LNCaP clone FGC (cell line): ENCODE measurements at regions not wholly inside any gene's neighbourhood (a gene's known extent, or its start where the extent isn't known, plus 50 kb on each side); places are given as distances from the start of the nearest gene placed in this dataset.

Experiments
- DNase-seq: peaks from one replicate; pipeline ENCODE4 v3.0.0-alpha.2; 2011; ENCODE audit warnings: low read depth
- H3K4me3 ChIP-seq: 2 replicates; pipeline ENCODE4 v1.5.1; 2011; ENCODE audit warnings: mild to moderate bottlenecking, low read depth, low read length, control low read depth
- TF ChIP-seq, protein P1 (sequence below): IDR thresholded peaks from 2 replicates; pipeline ENCODE4 v1.5.1; 2012; ENCODE audit warnings: mild to moderate bottlenecking; ENCODE audit not compliant: control insufficient read depth, insufficient read depth; ENCODE audit errors: extremely low read depth

DNA sequence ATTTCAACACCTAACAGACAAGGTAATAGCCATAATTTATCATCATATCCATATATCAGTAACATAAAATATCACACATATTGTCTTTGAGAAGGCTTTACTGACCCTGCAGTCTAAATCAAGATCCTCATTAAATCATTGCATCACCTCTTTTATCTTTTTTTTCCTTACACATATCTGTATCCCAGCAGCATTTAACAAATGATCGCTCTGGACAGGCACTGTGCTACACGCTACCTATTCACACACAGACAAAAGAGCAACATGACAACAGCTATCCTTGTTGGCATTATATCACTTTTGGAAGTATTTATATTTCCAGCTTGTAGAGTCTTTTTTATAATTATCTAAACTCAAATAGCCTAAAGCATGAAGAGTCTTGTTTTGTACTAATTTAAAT is 73.3 kb upstream of the NBEA start:
- H3K4me3 ChIP-seq: no peak overlapping the region
- TF ChIP-seq, protein P1, sequence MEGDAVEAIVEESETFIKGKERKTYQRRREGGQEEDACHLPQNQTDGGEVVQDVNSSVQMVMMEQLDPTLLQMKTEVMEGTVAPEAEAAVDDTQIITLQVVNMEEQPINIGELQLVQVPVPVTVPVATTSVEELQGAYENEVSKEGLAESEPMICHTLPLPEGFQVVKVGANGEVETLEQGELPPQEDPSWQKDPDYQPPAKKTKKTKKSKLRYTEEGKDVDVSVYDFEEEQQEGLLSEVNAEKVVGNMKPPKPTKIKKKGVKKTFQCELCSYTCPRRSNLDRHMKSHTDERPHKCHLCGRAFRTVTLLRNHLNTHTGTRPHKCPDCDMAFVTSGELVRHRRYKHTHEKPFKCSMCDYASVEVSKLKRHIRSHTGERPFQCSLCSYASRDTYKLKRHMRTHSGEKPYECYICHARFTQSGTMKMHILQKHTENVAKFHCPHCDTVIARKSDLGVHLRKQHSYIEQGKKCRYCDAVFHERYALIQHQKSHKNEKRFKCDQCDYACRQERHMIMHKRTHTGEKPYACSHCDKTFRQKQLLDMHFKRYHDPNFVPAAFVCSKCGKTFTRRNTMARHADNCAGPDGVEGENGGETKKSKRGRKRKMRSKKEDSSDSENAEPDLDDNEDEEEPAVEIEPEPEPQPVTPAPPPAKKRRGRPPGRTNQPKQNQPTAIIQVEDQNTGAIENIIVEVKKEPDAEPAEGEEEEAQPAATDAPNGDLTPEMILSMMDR: no peak
- DNase-seq: no peak

DNA sequence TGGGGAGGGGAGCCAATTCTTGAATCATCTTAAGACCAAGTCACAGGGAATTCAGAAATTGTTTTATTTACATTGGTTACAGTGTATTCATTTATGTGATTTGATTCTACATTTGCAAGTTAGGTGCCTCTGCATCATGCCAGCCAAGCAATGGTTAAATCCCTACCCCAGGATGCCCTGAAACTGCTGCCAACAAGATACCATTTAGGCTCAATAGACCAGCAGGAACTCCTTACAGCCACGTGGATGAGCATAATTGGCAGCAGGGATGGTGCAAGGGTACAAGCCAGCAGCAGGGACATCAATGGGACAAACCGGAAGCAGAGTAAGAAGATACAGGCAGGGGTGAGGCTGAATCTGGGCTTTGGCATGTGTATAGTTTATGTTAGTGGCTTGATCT is 72.4 kb upstream of the NBEA start:
- DNase-seq: no peak
- H3K4me3 ChIP-seq: no peak overlapping the region
- TF ChIP-seq, protein P1: no peak

DNA sequence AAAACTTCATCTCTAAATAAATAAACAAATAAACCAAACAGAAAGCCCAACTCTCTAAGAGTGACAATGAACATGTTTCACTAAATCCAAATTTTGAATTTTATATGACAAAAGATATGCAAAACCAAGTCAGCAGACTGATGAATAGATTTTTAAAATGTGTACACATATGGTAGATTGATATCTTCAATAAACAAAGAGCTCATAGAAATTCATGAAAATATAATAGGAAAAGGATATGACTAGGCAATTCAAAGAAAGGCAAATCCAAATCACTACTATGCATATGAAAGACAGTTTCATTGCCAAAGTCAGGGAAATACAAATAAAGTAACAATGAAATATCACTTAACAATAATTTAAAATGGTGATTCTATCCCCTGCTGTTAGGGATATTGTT is 63.7 kb upstream of the NBEA start:
- no peak overlapping the region for H3K4me3 ChIP-seq
- DNase-seq: no peak
- TF ChIP-seq, protein P1: no peak

- no peak for DNase-seq
- H3K4me3 ChIP-seq: no peak overlapping the region
- TF ChIP-seq, protein P1: no peak
These were observed 62.2 kb upstream of the NBEA start for GRCh38 chr13:34879851-34880250.

DNA sequence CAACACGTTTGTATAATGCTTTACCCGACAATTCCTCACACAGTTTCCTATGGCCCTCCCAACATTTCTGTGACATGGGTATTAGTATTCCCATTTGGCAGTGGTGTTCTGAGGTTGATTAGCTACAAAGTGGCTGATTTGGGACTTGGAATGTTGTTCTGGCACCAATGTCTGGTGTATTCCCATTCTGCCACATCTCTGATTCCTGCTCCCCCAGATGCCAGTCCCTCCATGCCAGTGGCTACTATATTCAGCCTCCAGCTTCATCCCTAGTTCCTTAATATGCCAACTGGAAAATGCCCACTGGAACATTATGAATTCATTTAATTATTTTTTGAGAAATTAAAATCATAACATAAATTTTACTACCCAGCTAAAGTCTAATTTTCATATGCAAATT is 60.6 kb upstream of the NBEA start:
- TF ChIP-seq, protein P1: no peak
- H3K4me3 ChIP-seq: no peak overlapping the region
- no peak for DNase-seq

- TF ChIP-seq, protein P1: no peak
- H3K4me3 ChIP-seq: no peak overlapping the region
- DNase-seq: no peak
These were observed 58.7 kb upstream of the NBEA start for GRCh38 chr13:34883396-34883795.

DNA sequence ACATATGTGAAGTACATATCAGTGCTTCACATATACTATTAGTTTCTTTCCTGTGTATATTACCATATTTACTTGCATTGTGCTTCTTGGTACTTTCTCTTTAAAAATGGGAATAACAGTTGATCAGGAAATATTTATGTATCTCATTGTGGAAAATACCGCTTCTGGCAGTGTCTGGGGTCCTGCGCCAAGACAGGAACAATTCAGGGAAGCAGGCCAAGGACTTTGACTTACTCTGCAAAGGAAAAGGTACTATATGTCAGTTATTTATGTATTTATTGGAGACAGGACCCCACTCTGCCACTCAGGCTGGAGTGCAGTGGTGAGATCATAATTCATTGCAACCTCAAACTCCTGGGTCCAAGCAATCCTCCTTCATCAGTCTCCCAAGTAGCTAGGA is 57.7 kb upstream of the NBEA start:
- TF ChIP-seq, protein P1: no peak
- H3K4me3 ChIP-seq: no peak overlapping the region
- DNase-seq: no peak
